CD4-positive, alpha-beta T cell (primary cell): ENCODE measurements at regions not wholly inside any gene's neighbourhood (a gene's known extent, or its start where the extent isn't known, plus 50 kb on each side); places are given as distances from the start of the nearest gene placed in this dataset.

Experiments used
- ATAC-seq: fragments of 200-7000 bp; cut with Tn5 transposase; one replicate; pipeline ENCODE4 v1.10.0; 2022; ENCODE audit warnings: mild to moderate bottlenecking; ENCODE audit not compliant: poor library complexity
- CTCF ChIA-PET: fragments of 350-600 bp; sonication (Branson Sonifier 250); formaldehyde crosslinking; loops from one replicate; lab custom pipeline; 2021; ENCODE audit warnings: antibody characterized with exemption, inconsistent platforms; lab: Charles Lee
- POLR2A ChIA-PET: fragments of 350-600 bp; sonication (Branson Sonifier 250); formaldehyde crosslinking; loops from one replicate; lab custom pipeline; 2021; ENCODE audit warnings: antibody characterized with exemption, inconsistent platforms; lab: Charles Lee
- DNase-seq, 14 experiments: peaks; one replicate each; pipeline ENCODE4 v3.0.0-alpha.2; 2013 to 2020; ENCODE audit warnings: mixed read lengths in 2 of 14
- H3K27ac ChIP-seq, 2 donors: one replicate each; pipeline versions ENCODE4 v1.5.1 to v1.7.0; 2013; ENCODE audit warnings: low read length in 2 of 2, low read depth in 1 of 2, mild to moderate bottlenecking in 1 of 2
- H3K27me3 ChIP-seq, 2 experiments: 1 replicate in 1 of 2; 2 replicates in 1 of 2; pipeline versions ENCODE4 v1.6.1 to v1.7.0; 2013; ENCODE audit warnings: low read length in 2 of 2, control low read depth in 1 of 2, mild to moderate bottlenecking in 1 of 2, moderate library complexity in 1 of 2; ENCODE audit not compliant: insufficient read depth in 2 of 2, control insufficient read depth in 1 of 2
- H3K36me3 ChIP-seq: one replicate; pipeline ENCODE4 v1.6.1; 2013; ENCODE audit warnings: low read length, control low read depth; ENCODE audit not compliant: insufficient read depth
- H3K4me1 ChIP-seq: one replicate; pipeline ENCODE4 v1.6.1; 2013; ENCODE audit warnings: low read length, control low read depth; ENCODE audit not compliant: insufficient read depth
- H3K4me3 ChIP-seq: one replicate; pipeline ENCODE4 v1.5.1; 2013; ENCODE audit warnings: mild to moderate bottlenecking, low read length, moderate library complexity
- H3K9me3 ChIP-seq, 2 experiments: 1 replicate in 1 of 2; 2 replicates in 1 of 2; pipeline versions ENCODE4 v1.6.1 to v1.7.0; 2013; ENCODE audit warnings: low read length in 2 of 2, mild to moderate bottlenecking in 2 of 2, control low read depth in 1 of 2, moderate library complexity in 1 of 2; ENCODE audit not compliant: control insufficient read depth in 1 of 2, insufficient read depth in 1 of 2
- H3K27ac Mint-ChIP-seq: one replicate; pipeline ENCODE4 v1.8.0; 2020; ENCODE audit warnings: mixed read lengths
- H3K27me3 Mint-ChIP-seq: one replicate; pipeline ENCODE4 v1.8.0; 2021; ENCODE audit warnings: mixed read lengths
- H3K36me3 Mint-ChIP-seq: one replicate; pipeline ENCODE4 v1.8.0; 2021; ENCODE audit warnings: low read depth, mixed read lengths
- H3K4me1 Mint-ChIP-seq: one replicate; pipeline ENCODE4 v1.8.0; 2021; ENCODE audit warnings: low read depth, mixed read lengths
- H3K4me3 Mint-ChIP-seq: one replicate; pipeline ENCODE4 v1.8.0; 2020; ENCODE audit warnings: mild to moderate bottlenecking, mixed read lengths
- H3K9me3 Mint-ChIP-seq: one replicate; pipeline ENCODE4 v1.8.0; 2020; ENCODE audit warnings: mixed read lengths
- CTCF ChIP-seq: fragments of 200-600 bp; IDR thresholded peaks from one replicate; pipeline ENCODE4 v1.8.0; 2022; ENCODE audit warnings: antibody characterized with exemption, mild to moderate bottlenecking
- intact Hi-C, 2 experiments: fragments of 100-400 bp; cut with DNase I in 1 of 2; cut with micrococcal nuclease in 1 of 2; formaldehyde crosslinking; loops; one replicate each; pipeline versions ENCODE4 v1.15.1 to v1.9.0; 2023 to 2025; cut with DNase I, micrococcal nuclease

- no peak for TF ChIP-seq CTCF
- no peak for ATAC-seq
- Histone ChIP-seq H3K9me3 (no peaks in the 10 kb centered on the region), H3K4me1 (no peaks in the 10 kb centered on the region), H3K27ac (no peak overlapping the region), H3K4me3 (no peak overlapping the region), H3K36me3 (no peaks in the 10 kb centered on the region), H3K27me3 (no peaks in the 10 kb centered on the region)
- DNase-seq, result no peak
- H3K27me3 Mint-ChIP-seq, result peaks cover 35% of the 10 kb centered on the region
- CTCF ChIA-PET, result no interaction called here
- no peaks in the 10 kb centered on the region for H3K4me1 Mint-ChIP-seq
- no peaks in the 10 kb centered on the region for H3K9me3 Mint-ChIP-seq
- POLR2A ChIA-PET, result no interaction called here
- H3K36me3 Mint-ChIP-seq, result no peaks in the 10 kb centered on the region
- no peak overlapping the region for H3K27ac Mint-ChIP-seq
- no peak overlapping the region for H3K4me3 Mint-ChIP-seq
- intact Hi-C loops, result no loop called here
Observed at GRCh38 chrY:7449860-7450259, 538.3 kb upstream of the AMELY start.

- H3K9me3 Mint-ChIP-seq, result no peaks in the 10 kb centered on the region
- no peaks in the 10 kb centered on the region for H3K36me3 ChIP-seq
- H3K9me3 ChIP-seq, result no peaks in the 10 kb centered on the region
- H3K27me3 Mint-ChIP-seq, result peaks cover 30% of the 10 kb centered on the region
- ChIA-PET POLR2A (no interaction called here), CTCF (no interaction called here)
- DNase-seq, result no peak
- H3K27ac ChIP-seq, result no peak overlapping the region
- H3K27me3 ChIP-seq, result no peaks in the 10 kb centered on the region
- no peaks in the 10 kb centered on the region for H3K36me3 Mint-ChIP-seq
- no peak overlapping the region for H3K4me3 Mint-ChIP-seq
- no peak for ATAC-seq
- H3K27ac Mint-ChIP-seq, result no peak overlapping the region
- no peaks in the 10 kb centered on the region for H3K4me1 Mint-ChIP-seq
- intact Hi-C loops, result no loop called here
- no peak overlapping the region for H3K4me3 ChIP-seq
- no peaks in the 10 kb centered on the region for H3K4me1 ChIP-seq
- no peak for TF ChIP-seq CTCF
Observed at GRCh38 chrY:7448687-7449086, 537.1 kb upstream of the AMELY start.

- no peaks in the 10 kb centered on the region for H3K36me3 Mint-ChIP-seq
- no peak overlapping the region for H3K4me3 ChIP-seq
- no peaks in the 10 kb centered on the region for H3K9me3 Mint-ChIP-seq
- intact Hi-C loops, result no loop called here
- DNase-seq (no peak), ATAC-seq (no peak)
- H3K4me3 Mint-ChIP-seq, result no peak overlapping the region
- CTCF ChIA-PET, result no interaction called here
- POLR2A ChIA-PET, result no interaction called here
- H3K4me1 Mint-ChIP-seq, result no peaks in the 10 kb centered on the region
- H3K27ac ChIP-seq, result no peak overlapping the region
- H3K4me1 ChIP-seq, result no peaks in the 10 kb centered on the region
- no peak for TF ChIP-seq CTCF
- H3K9me3 ChIP-seq, result no peaks in the 10 kb centered on the region
- H3K27ac Mint-ChIP-seq, result no peak overlapping the region
- no peaks in the 10 kb centered on the region for H3K27me3 ChIP-seq
- H3K36me3 ChIP-seq, result no peaks in the 10 kb centered on the region
- H3K27me3 Mint-ChIP-seq, result peaks cover 30% of the 10 kb centered on the region
Observed at GRCh38 chrY:7447881-7448516, 536.4 kb upstream of the AMELY start.
